ENCODE measurements at regions not wholly inside any gene's neighbourhood (a gene's known extent, or its start where the extent isn't known, plus 50 kb on each side); places are given as distances from the start of the nearest gene placed in this dataset.

DNA sequence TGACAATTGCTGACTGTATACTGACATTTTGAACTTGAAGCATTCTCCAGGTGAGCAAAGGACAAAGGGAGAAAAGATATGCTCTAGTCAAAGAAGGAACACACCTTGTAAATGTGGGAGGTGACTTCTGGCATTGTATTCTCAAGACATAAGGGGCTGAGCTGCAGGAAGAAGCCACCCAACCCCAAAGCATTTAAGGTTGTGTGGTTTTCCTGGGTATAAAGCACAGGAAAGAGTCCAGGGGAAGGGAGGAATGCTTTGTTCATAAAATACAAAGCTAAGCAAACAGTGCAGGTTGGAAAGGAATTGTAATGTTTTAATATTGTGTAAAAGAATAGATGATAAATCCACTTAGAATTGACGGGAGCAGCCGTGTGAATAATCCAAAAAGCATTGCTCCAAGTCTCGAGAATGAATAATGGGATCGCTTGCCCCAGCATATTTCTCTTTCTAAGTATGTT is 102.4 kb upstream of the LRIG1 start:
- TF ChIP-seq, protein P1, sequence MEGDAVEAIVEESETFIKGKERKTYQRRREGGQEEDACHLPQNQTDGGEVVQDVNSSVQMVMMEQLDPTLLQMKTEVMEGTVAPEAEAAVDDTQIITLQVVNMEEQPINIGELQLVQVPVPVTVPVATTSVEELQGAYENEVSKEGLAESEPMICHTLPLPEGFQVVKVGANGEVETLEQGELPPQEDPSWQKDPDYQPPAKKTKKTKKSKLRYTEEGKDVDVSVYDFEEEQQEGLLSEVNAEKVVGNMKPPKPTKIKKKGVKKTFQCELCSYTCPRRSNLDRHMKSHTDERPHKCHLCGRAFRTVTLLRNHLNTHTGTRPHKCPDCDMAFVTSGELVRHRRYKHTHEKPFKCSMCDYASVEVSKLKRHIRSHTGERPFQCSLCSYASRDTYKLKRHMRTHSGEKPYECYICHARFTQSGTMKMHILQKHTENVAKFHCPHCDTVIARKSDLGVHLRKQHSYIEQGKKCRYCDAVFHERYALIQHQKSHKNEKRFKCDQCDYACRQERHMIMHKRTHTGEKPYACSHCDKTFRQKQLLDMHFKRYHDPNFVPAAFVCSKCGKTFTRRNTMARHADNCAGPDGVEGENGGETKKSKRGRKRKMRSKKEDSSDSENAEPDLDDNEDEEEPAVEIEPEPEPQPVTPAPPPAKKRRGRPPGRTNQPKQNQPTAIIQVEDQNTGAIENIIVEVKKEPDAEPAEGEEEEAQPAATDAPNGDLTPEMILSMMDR (conservative IDR thresholded peaks at IDR 0.05): no peak
- TF ChIP-seq EZH2 (IDR thresholded peaks at IDR 0.05; ENCODE audit: low read depth): no peak
